IMR-90 (cell line): ENCODE measurements at regions not wholly inside any gene's neighbourhood (a gene's known extent, or its start where the extent isn't known, plus 50 kb on each side); places are given as distances from the start of the nearest gene placed in this dataset.

ENCODE experiments used
- ATAC-seq: fragments of 200-7000 bp; cut with Tn5 transposase; 2 replicates; pipeline ENCODE4 v1.9.1; 2020; ENCODE audit warnings: low read depth, mild to moderate bottlenecking, moderate library complexity
- BruUV-seq: library from RNA; stranded (reverse); fragments of 400-500 nt; replicated peaks from 2 replicates; lab custom pipeline; 2021; lab: Mats Ljungman, UMichigan
- CTCF ChIA-PET: fragments of 300-600 bp; formaldehyde crosslinking; extraction: SDS; loops from one replicate; lab custom pipeline; 2021; ENCODE audit warnings: antibody characterized with exemption; lab: Yijun Ruan, JAX
- POLR2A ChIA-PET: fragments of 300-600 bp; sonication (Branson Sonifier 250); formaldehyde crosslinking; loops from one replicate; lab custom pipeline; 2022; ENCODE audit warnings: antibody characterized with exemption; ENCODE audit not compliant: unreplicated experiment; lab: Charles Lee
- DNase-seq: peaks from one replicate; pipeline ENCODE4 v3.0.0; 2013
- H2AFZ ChIP-seq: replicated peaks from 2 replicates; pipeline ENCODE3; 2013; ENCODE audit warnings: low read length, mild to moderate bottlenecking; ENCODE audit not compliant: poor library complexity
- H2AK5ac ChIP-seq: 2 replicates; pipeline ENCODE4 v1.6.1; 2013; ENCODE audit warnings: low read depth, low read length, inconsistent platforms
- H2AK9ac ChIP-seq: replicated peaks from 2 replicates; pipeline ENCODE3; 2013; ENCODE audit warnings: mild to moderate bottlenecking, low read depth, low read length, moderate library complexity; ENCODE audit not compliant: poor library complexity
- H2BK120ac ChIP-seq: 2 replicates; pipeline ENCODE4 v1.6.1; 2013; ENCODE audit warnings: low read depth, low read length, inconsistent platforms
- H2BK15ac ChIP-seq: 3 replicates; pipeline ENCODE4 v1.6.1; 2013; ENCODE audit warnings: low read depth, low read length, inconsistent platforms
- H2BK20ac ChIP-seq: 2 replicates; pipeline ENCODE4 v1.6.1; 2013; ENCODE audit warnings: low read depth, mild to moderate bottlenecking, inconsistent platforms, low read length, moderate library complexity
- H2BK5ac ChIP-seq: 2 replicates; pipeline ENCODE4 v1.6.1; 2013; ENCODE audit warnings: mild to moderate bottlenecking, low read depth, low read length, inconsistent platforms; ENCODE audit not compliant: poor library complexity, severe bottlenecking
- H3K14ac ChIP-seq: replicated peaks from 2 replicates; pipeline ENCODE4 v1.6.1; 2013; ENCODE audit warnings: low read depth, low read length, inconsistent platforms
- H3K18ac ChIP-seq: 2 replicates; pipeline ENCODE4 v1.6.1; 2013; ENCODE audit warnings: low read depth, low read length, control low read depth
- H3K23ac ChIP-seq: 2 replicates; pipeline ENCODE4 v1.6.1; 2013; ENCODE audit warnings: low read depth, low read length, inconsistent platforms
- H3K27ac ChIP-seq: 2 replicates; pipeline ENCODE4 v1.5.1; 2013; ENCODE audit warnings: mild to moderate bottlenecking, control low read depth, low read length; ENCODE audit not compliant: insufficient read depth
- H3K27me3 ChIP-seq: 2 replicates; pipeline ENCODE4 v1.6.1; 2013; ENCODE audit warnings: low read length; ENCODE audit not compliant: control insufficient read depth, insufficient read depth
- H3K36me3 ChIP-seq: 2 replicates; pipeline ENCODE4 v1.6.1; 2013; ENCODE audit warnings: low read length, mixed read lengths; ENCODE audit not compliant: control insufficient read depth, insufficient read depth
- H3K4ac ChIP-seq: 2 replicates; pipeline ENCODE4 v1.6.1; 2013; ENCODE audit warnings: low read depth, low read length, inconsistent platforms
- H3K4me1 ChIP-seq: 2 replicates; pipeline ENCODE4 v1.6.1; 2013; ENCODE audit warnings: low read length, mixed read lengths; ENCODE audit not compliant: control insufficient read depth, insufficient read depth
- H3K4me2 ChIP-seq: 2 replicates; pipeline ENCODE4 v1.6.1; 2013; ENCODE audit warnings: low read depth, mild to moderate bottlenecking, control low read depth, low read length, moderate library complexity
- H3K4me3 ChIP-seq: 2 replicates; pipeline ENCODE4 v1.5.1; 2013; ENCODE audit warnings: low read depth, mild to moderate bottlenecking, control low read depth, low read length, moderate library complexity; ENCODE audit not compliant: insufficient read depth
- H3K56ac ChIP-seq: 2 replicates; pipeline ENCODE4 v1.6.1; 2013; ENCODE audit warnings: low read length, inconsistent platforms; ENCODE audit not compliant: insufficient read depth; ENCODE audit errors: extremely low read depth
- H3K79me1 ChIP-seq, 2 experiments: 2 replicates each; pipeline ENCODE4 v1.6.1; 2013; ENCODE audit warnings: low read length in 2 of 2, inconsistent platforms in 1 of 2, low read depth in 1 of 2
- H3K9ac ChIP-seq: 2 replicates; pipeline ENCODE4 v1.6.1; 2013; ENCODE audit warnings: low read depth, low read length, control low read depth
- H3K9me1 ChIP-seq: 2 replicates; pipeline ENCODE4 v1.6.1; 2013; ENCODE audit warnings: low read length, inconsistent platforms; ENCODE audit not compliant: insufficient read depth
- H3K9me3 ChIP-seq: 2 replicates; pipeline ENCODE4 v1.6.1; 2013; ENCODE audit warnings: low read length; ENCODE audit not compliant: control insufficient read depth, insufficient read depth
- H4K20me1 ChIP-seq: 2 replicates; pipeline ENCODE4 v1.6.1; 2013; ENCODE audit warnings: low read length, inconsistent platforms; ENCODE audit not compliant: insufficient read depth
- H4K5ac ChIP-seq: 2 replicates; pipeline ENCODE4 v1.6.1; 2013; ENCODE audit warnings: mild to moderate bottlenecking, low read depth, low read length, control low read depth
- H4K8ac ChIP-seq, 2 experiments: 2 replicates each; pipeline ENCODE4 v1.6.1; 2013; ENCODE audit warnings: low read depth in 2 of 2, low read length in 2 of 2, control low read depth in 1 of 2, inconsistent platforms in 1 of 2
- H4K91ac ChIP-seq: 2 replicates; pipeline ENCODE4 v1.6.1; 2013; ENCODE audit warnings: low read depth, low read length, inconsistent platforms; ENCODE audit not compliant: insufficient read depth
- BHLHE40 ChIP-seq: fragments of 150-350 bp; IDR thresholded peaks from 2 replicates; pipeline ENCODE4 v1.6.1; 2016; ENCODE audit warnings: mild to moderate bottlenecking, low read depth, low read length
- CEBPB ChIP-seq: IDR thresholded peaks from 2 replicates; pipeline ENCODE4 v1.6.1; 2012; ENCODE audit warnings: low read depth, low read length, improper control_type of control experiment
- CHD1 ChIP-seq: IDR thresholded peaks from 2 replicates; pipeline ENCODE4 v1.6.1; 2012; ENCODE audit warnings: low read depth, low read length, improper control_type of control experiment
- FOS ChIP-seq: fragments of 150-350 bp; IDR thresholded peaks from 2 replicates; pipeline ENCODE4 v1.6.1; 2016; ENCODE audit warnings: low read depth, low read length
- MAFK ChIP-seq: IDR thresholded peaks from 2 replicates; pipeline ENCODE4 v1.6.1; 2012; ENCODE audit warnings: low read depth, low read length, improper control_type of control experiment
- MXI1 ChIP-seq: IDR thresholded peaks from 2 replicates; pipeline ENCODE4 v1.6.1; 2012; ENCODE audit warnings: low read depth, mild to moderate bottlenecking, low read length, moderate library complexity, borderline replicate concordance
- RAD21 ChIP-seq: IDR thresholded peaks from 2 replicates; pipeline ENCODE4 v1.6.1; 2012; ENCODE audit warnings: low read length, improper control_type of control experiment
- WGBS, 2 experiments: methylation state at CpG; one replicate each; pipeline versions ENCODE4 v1.1.5 to v1.1.7; 2013; ENCODE audit warnings: missing lambda C conversion rate in 2 of 2; ENCODE audit not compliant: insufficient read length in 1 of 2; ENCODE audit errors: extremely low coverage in 2 of 2; 5-methylcytosine and 5-hydroxymethylcytosine counted together
- dilution Hi-C: fragments of 300-500 bp; cut with HindIII; formaldehyde crosslinking; loops from one replicate; pipeline ENCODE4 v1.14.3; 2018; ENCODE audit warnings: low sequenced_read_pairs; ENCODE audit not compliant: unreplicated experiment
- in situ Hi-C: fragments of 300-500 bp; cut with MboI; formaldehyde crosslinking; loops from 3 replicates; pipeline ENCODE4 v1.14.3; 2019; ENCODE audit warnings: low sequenced_read_pairs, inconsistent platforms, mixed read lengths
- intact Hi-C: fragments of 100-400 bp; cut with micrococcal nuclease; formaldehyde crosslinking; loops from 2 replicates; pipeline ENCODE4 v1.10.0; 2022

- POLR2A ChIA-PET = no interaction called here
- CTCF ChIA-PET = no interaction called here
- no peak for TF ChIP-seq BHLHE40
- TF ChIP-seq RAD21 = no peak
- TF ChIP-seq MAFK = no peak
- no peak for TF ChIP-seq CHD1
- TF ChIP-seq FOS = no peak
- no peak for TF ChIP-seq CEBPB
- no peak for TF ChIP-seq MXI1
Observed at GRCh38 chr5:28380167-28380566, 1341.8 kb upstream of the CDH9 start.

More at GRCh38 chr5:28380167-28380566, 1341.8 kb upstream of the CDH9 start:
- Histone ChIP-seq H3K9me3 (no peaks in the 10 kb centered on the region; the same call in 1 of the 2 replicates), H3K4me1 (no peaks in the 10 kb centered on the region), H4K91ac (no peak overlapping the region), H2AK9ac (no peak overlapping the region), H3K18ac (no peak overlapping the region), H4K5ac (no peak overlapping the region), H2BK120ac (no peak overlapping the region), H4K20me1 (no peaks in the 10 kb centered on the region), H3K79me1 (no peaks in the 10 kb centered on the region), H3K23ac (no peak overlapping the region), H3K14ac (no peak overlapping the region), H3K9ac (no peak overlapping the region), H3K4ac (no peak overlapping the region), H3K27me3 (no peaks in the 10 kb centered on the region), H2BK15ac (no peak overlapping the region), H2AK5ac (no peak overlapping the region), H2AFZ (no peak overlapping the region), H3K9me1 (no peaks in the 10 kb centered on the region), H3K27ac (no peak overlapping the region), H3K36me3 (no peaks in the 10 kb centered on the region), H3K4me2 (no peak overlapping the region), H2BK5ac (no peak overlapping the region), H3K56ac (no peak overlapping the region), H3K4me3 (no peak overlapping the region), H2BK20ac (no peak overlapping the region), H4K8ac (no peak overlapping the region)
- in situ Hi-C loops (no loop called here), dilution Hi-C loops (no loop called here), intact Hi-C loops (no loop called here)
- no peak for ATAC-seq
- no peak for DNase-seq
- no TSS peak for BruUV-seq
- no CpG with 5 or more reads among the region's 2 CpGs for WGBS, 2 experiments
